ENCODE measurements at regions not wholly inside any gene's neighbourhood (a gene's known extent, or its start where the extent isn't known, plus 50 kb on each side); places are given as distances from the start of the nearest gene placed in this dataset.

GRCh38 chr7:115493381-115493780 lies 537.2 kb downstream of the TFEC start:
- DNase-seq (ENCODE audit: low spot score), result no peak
- TF ChIP-seq CTCF (IDR thresholded peaks at IDR 0.05), result no peak
- no peak for TF ChIP-seq EZH2phosphoT487 (IDR thresholded peaks at IDR 0.05)
- no peak for TF ChIP-seq EZH2 (IDR thresholded peaks at IDR 0.05)
- no peaks in the 10 kb centered on the region for H3K36me3 ChIP-seq

GRCh38 chr7:115491744-115492380 lies 538.7 kb downstream of the TFEC start:
- H2AFZ ChIP-seq (replicated peaks), result no peak overlapping the region
- H3K27ac Mint-ChIP-seq, result no peak overlapping the region
- H4K20me1 ChIP-seq (ENCODE audit: low read depth), result no peaks in the 10 kb centered on the region
- no peaks in the 10 kb centered on the region for H3K36me3 ChIP-seq
- H3K4me2 ChIP-seq, result no peak overlapping the region
- no peaks in the 10 kb centered on the region for H3F3A ChIP-seq (ENCODE audit: low read depth)
- peaks cover 17% of the 10 kb centered on the region for H3K4me1 Mint-ChIP-seq
- no peaks in the 10 kb centered on the region for H3K9me3 Mint-ChIP-seq
- H3K27me3 Mint-ChIP-seq (ENCODE audit: insufficient read depth, low read depth), result no peaks in the 10 kb centered on the region
- H3K4me3 ChIP-seq, result no peak overlapping the region
- no peaks in the 10 kb centered on the region for H3K9me3 ChIP-seq (ENCODE audit: low read depth)
- no peak overlapping the region for H3K4me3 Mint-ChIP-seq
- no peaks in the 10 kb centered on the region for H3K36me3 Mint-ChIP-seq
- no peak overlapping the region for H3K27ac ChIP-seq
- no peaks in the 10 kb centered on the region for H3K79me2 ChIP-seq (ENCODE audit: low read depth)
- no peaks in the 10 kb centered on the region for H3K27me3 ChIP-seq
- no peak for DNase-seq (ENCODE audit: low spot score)
- H3K9ac ChIP-seq, result no peak overlapping the region
- no peak for TF ChIP-seq EZH2phosphoT487 (IDR thresholded peaks at IDR 0.05)
- no peak for TF ChIP-seq EZH2 (IDR thresholded peaks at IDR 0.05)
- TF ChIP-seq CTCF (IDR thresholded peaks at IDR 0.05), result no peak
- H3K4me1 ChIP-seq, result no peaks in the 10 kb centered on the region

More at GRCh38 chr7:115493381-115493780, 537.2 kb downstream of the TFEC start:
- no peak overlapping the region for H3K4me3 Mint-ChIP-seq
- H3F3A ChIP-seq (ENCODE audit: low read depth), result no peaks in the 10 kb centered on the region
- H3K27me3 Mint-ChIP-seq (ENCODE audit: insufficient read depth, low read depth), result no peaks in the 10 kb centered on the region
- no peaks in the 10 kb centered on the region for H3K4me1 ChIP-seq
- H3K27me3 ChIP-seq, result no peaks in the 10 kb centered on the region
- no peaks in the 10 kb centered on the region for H3K9me3 Mint-ChIP-seq
- H3K79me2 ChIP-seq (ENCODE audit: low read depth), result no peaks in the 10 kb centered on the region
- H3K4me3 ChIP-seq, result no peak overlapping the region
- no peak overlapping the region for H3K9ac ChIP-seq
- H2AFZ ChIP-seq (replicated peaks), result no peak overlapping the region
- peaks cover 20% of the 10 kb centered on the region for H3K4me1 Mint-ChIP-seq
- no peaks in the 10 kb centered on the region for H4K20me1 ChIP-seq (ENCODE audit: low read depth)
- no peaks in the 10 kb centered on the region for H3K36me3 Mint-ChIP-seq
- no peak overlapping the region for H3K27ac Mint-ChIP-seq
- no peaks in the 10 kb centered on the region for H3K9me3 ChIP-seq (ENCODE audit: low read depth)
- no peak overlapping the region for H3K27ac ChIP-seq
- no peak overlapping the region for H3K4me2 ChIP-seq

GRCh38 chr7:115479448-115479847 lies 551.1 kb downstream of the TFEC start:
- H3K4me2 ChIP-seq, result no peak overlapping the region
- H3K36me3 ChIP-seq, result no peaks in the 10 kb centered on the region
- no peak for DNase-seq (ENCODE audit: low spot score)
- H3F3A ChIP-seq (ENCODE audit: low read depth), result peaks cover 7% of the 10 kb centered on the region
- peaks cover 43% of the 10 kb centered on the region for H3K27me3 ChIP-seq
- no peak overlapping the region for H3K4me3 ChIP-seq
- H3K27ac Mint-ChIP-seq, result no peak overlapping the region
- H3K9me3 ChIP-seq (ENCODE audit: low read depth), result no peaks in the 10 kb centered on the region
- peaks cover 11% of the 10 kb centered on the region for H4K20me1 ChIP-seq (ENCODE audit: low read depth)
- H2AFZ ChIP-seq (replicated peaks), result no peak overlapping the region
- no peak overlapping the region for H3K4me3 Mint-ChIP-seq
- peaks cover 2% of the 10 kb centered on the region for H3K27me3 Mint-ChIP-seq (ENCODE audit: insufficient read depth, low read depth)
- no peaks in the 10 kb centered on the region for H3K79me2 ChIP-seq (ENCODE audit: low read depth)
- peaks cover 12% of the 10 kb centered on the region for H3K4me1 ChIP-seq
- H3K9ac ChIP-seq, result no peak overlapping the region
- peaks cover 17% of the 10 kb centered on the region for H3K4me1 Mint-ChIP-seq
- no peaks in the 10 kb centered on the region for H3K9me3 Mint-ChIP-seq
- TF ChIP-seq EZH2phosphoT487 (IDR thresholded peaks at IDR 0.05), result no peak
- no peak for TF ChIP-seq EZH2 (IDR thresholded peaks at IDR 0.05)
- TF ChIP-seq CTCF (IDR thresholded peaks at IDR 0.05), result no peak
- no peaks in the 10 kb centered on the region for H3K36me3 Mint-ChIP-seq
- H3K27ac ChIP-seq, result no peak overlapping the region
